ENCODE measurements at regions not wholly inside any gene's neighbourhood (a gene's known extent, or its start where the extent isn't known, plus 50 kb on each side); places are given as distances from the start of the nearest gene placed in this dataset.

GRCh38 chr17:71063127-71063526 is 893.8 kb downstream of the KCNJ2 start:
- no peaks in the 10 kb centered on the region for H3K79me2 ChIP-seq (ENCODE audit: insufficient read depth, low read length)
- TF ChIP-seq CTCF (IDR thresholded peaks at IDR 0.05; ENCODE audit: insufficient read depth, low read length, poor library complexity, severe bottlenecking), result no peak
- TF ChIP-seq EZH2phosphoT487 (conservative IDR thresholded peaks at IDR 0.05; ENCODE audit: low read length), result no peak
- H3K9ac ChIP-seq (ENCODE audit: low read length), result no peak overlapping the region
- H3K4me3 ChIP-seq (ENCODE audit: insufficient read depth, low read length, poor library complexity, severe bottlenecking), result no peak overlapping the region
- no peak overlapping the region for H2AFZ ChIP-seq (ENCODE audit: low read depth, low read length, severe bottlenecking)
- H3K9me3 ChIP-seq (ENCODE audit: insufficient read depth, low read length), result 0 out of 2 replicates have a peak, but pooled peaks cover 3% of the 10 kb centered on the region
- no peak overlapping the region for H3K27ac ChIP-seq (ENCODE audit: low read depth, low read length)
- H3K36me3 ChIP-seq (ENCODE audit: low read length), result no peaks in the 10 kb centered on the region
- H3F3A ChIP-seq (ENCODE audit: insufficient read depth), result no peaks in the 10 kb centered on the region
- no peaks in the 10 kb centered on the region for H3K27me3 ChIP-seq (ENCODE audit: low read length)
- no peak overlapping the region for H3K4me2 ChIP-seq (ENCODE audit: low read depth, low read length, poor library complexity, severe bottlenecking)
- H4K20me1 ChIP-seq (ENCODE audit: low read depth, low read length), result no peaks in the 10 kb centered on the region
- H3K9me2 ChIP-seq (replicated peaks; ENCODE audit: insufficient read depth, low read length), result no peaks in the 10 kb centered on the region; the same call in 1 of the 2 replicates

- Histone ChIP-seq H3K27me3 (ENCODE audit: low read length) (no peaks in the 10 kb centered on the region), H3K27ac (ENCODE audit: low read depth, low read length) (no peak overlapping the region), H3K79me2 (ENCODE audit: insufficient read depth, low read length) (no peaks in the 10 kb centered on the region), H3K4me3 (ENCODE audit: insufficient read depth, low read length, poor library complexity, severe bottlenecking) (no peak overlapping the region), H3K4me2 (ENCODE audit: low read depth, low read length, poor library complexity, severe bottlenecking) (no peak overlapping the region), H3F3A (ENCODE audit: insufficient read depth) (no peaks in the 10 kb centered on the region), H3K9ac (ENCODE audit: low read length) (no peak overlapping the region), H3K36me3 (ENCODE audit: low read length) (no peaks in the 10 kb centered on the region), H3K9me3 (ENCODE audit: insufficient read depth, low read length) (0 out of 2 replicates have a peak, but pooled peaks cover 3% of the 10 kb centered on the region), H4K20me1 (ENCODE audit: low read depth, low read length) (no peaks in the 10 kb centered on the region), H3K9me2 (replicated peaks; ENCODE audit: insufficient read depth, low read length) (no peaks in the 10 kb centered on the region; the same call in 1 of the 2 replicates), H2AFZ (ENCODE audit: low read depth, low read length, severe bottlenecking) (no peak overlapping the region)
- TF ChIP-seq CTCF (IDR thresholded peaks at IDR 0.05; ENCODE audit: insufficient read depth, low read length, poor library complexity, severe bottlenecking) (no peak), EZH2phosphoT487 (conservative IDR thresholded peaks at IDR 0.05; ENCODE audit: low read length) (no peak)
Measured at GRCh38 chr17:71063559-71063958, 894.2 kb downstream of the KCNJ2 start.

GRCh38 chr17:71067669-71068407 is 898.5 kb downstream of the KCNJ2 start:
- TF ChIP-seq CTCF (IDR thresholded peaks at IDR 0.05; ENCODE audit: insufficient read depth, low read length, poor library complexity, severe bottlenecking) (no peak), EZH2phosphoT487 (conservative IDR thresholded peaks at IDR 0.05; ENCODE audit: low read length) (no peak)
- Histone ChIP-seq H3K27me3 (ENCODE audit: low read length) (no peaks in the 10 kb centered on the region), H3F3A (ENCODE audit: insufficient read depth) (no peaks in the 10 kb centered on the region), H3K4me2 (ENCODE audit: low read depth, low read length, poor library complexity, severe bottlenecking) (no peak overlapping the region), H4K20me1 (ENCODE audit: low read depth, low read length) (no peaks in the 10 kb centered on the region), H3K4me3 (ENCODE audit: insufficient read depth, low read length, poor library complexity, severe bottlenecking) (no peak overlapping the region), H3K9me3 (ENCODE audit: insufficient read depth, low read length) (no peaks in the 10 kb centered on the region), H3K36me3 (ENCODE audit: low read length) (no peaks in the 10 kb centered on the region), H2AFZ (ENCODE audit: low read depth, low read length, severe bottlenecking) (no peak overlapping the region), H3K27ac (ENCODE audit: low read depth, low read length) (no peak overlapping the region), H3K79me2 (ENCODE audit: insufficient read depth, low read length) (no peaks in the 10 kb centered on the region), H3K9me2 (replicated peaks; ENCODE audit: insufficient read depth, low read length) (no peaks in the 10 kb centered on the region), H3K9ac (ENCODE audit: low read length) (no peak overlapping the region)
